HPDE6-E6E7 (cell line): ENCODE measurements at regions not wholly inside any gene's neighbourhood (a gene's known extent, or its start where the extent isn't known, plus 50 kb on each side); places are given as distances from the start of the nearest gene placed in this dataset.

ENCODE experiments used
- DNase-seq: peaks from one replicate; pipeline ENCODE4 v3.0.0; 2011; ENCODE audit warnings: missing footprints; ENCODE audit errors: extremely low spot score

GRCh38 chr20:2236256-2236655, 59.5 kb upstream of the TGM3 start:
- peak; percentile 83 for DNase-seq

- DNase-seq, result peak; percentile 93
Observed at GRCh38 chr20:2237059-2237458, 58.7 kb upstream of the TGM3 start.

GRCh38 chr20:2238601-2239000, 57.2 kb upstream of the TGM3 start:
- no peak for DNase-seq

- DNase-seq, result no peak
Observed at GRCh38 chr20:2240835-2241234, 55.0 kb upstream of the TGM3 start.

GRCh38 chr20:2242678-2243077, 53.1 kb upstream of the TGM3 start:
- DNase-seq, result no peak

- DNase-seq, result no peak
Observed at GRCh38 chr20:2244523-2244922, 51.3 kb upstream of the TGM3 start.

- DNase-seq, result no peak
Observed at GRCh38 chr20:2244993-2245392, 50.8 kb upstream of the TGM3 start.

- DNase-seq, result no peak
Observed at GRCh38 chr20:2245637-2246036, 50.2 kb upstream of the TGM3 start.
